HepG2 (cell line): ENCODE measurements at regions not wholly inside any gene's neighbourhood (a gene's known extent, or its start where the extent isn't known, plus 50 kb on each side); places are given as distances from the start of the nearest gene placed in this dataset.

Source experiments
- ATAC-seq: fragments of 200-7000 bp; cut with Tn5 transposase; 3 replicates; pipeline ENCODE4 v1.9.1; 2020; ENCODE audit warnings: mild to moderate bottlenecking, moderate library complexity
- BruUV-seq: library from RNA; stranded (reverse); fragments of 400-500 nt; replicated peaks from 2 replicates; lab custom pipeline; 2021; lab: Mats Ljungman, UMichigan
- CTCF ChIA-PET: fragments of 300-600 bp; formaldehyde crosslinking; extraction: SDS; loops from one replicate; lab custom pipeline; 2021; ENCODE audit warnings: low total read pairs, inconsistent platforms, low intra/inter-chr PET ratio; lab: Yijun Ruan, JAX
- POLR2A ChIA-PET: fragments of 350-600 bp; sonication (Branson Sonifier 250); formaldehyde crosslinking; loops from one replicate; lab custom pipeline; 2020; ENCODE audit warnings: antibody characterized with exemption, inconsistent platforms; lab: Yijun Ruan, JAX
- DNase-seq: peaks from one replicate; pipeline ENCODE4 v3.0.0-alpha.2; 2015; ENCODE audit warnings: low spot score
- FAIRE-seq: peaks from 3 replicates; lab custom pipeline; 2011; peaks lifted over from hg19 to GRCh38; lab: Jason Lieb, UNC
- H2AFZ ChIP-seq: one replicate; pipeline ENCODE4 v1.6.1; 2011; ENCODE audit warnings: low read length, inconsistent platforms
- H3K27ac ChIP-seq: fragments of 300-600 bp; 3 replicates; pipeline ENCODE4 v1.8.0; 2011; ENCODE audit warnings: mixed run types, mild to moderate bottlenecking, mixed read lengths, low read length, inconsistent platforms; ENCODE audit not compliant: insufficient read depth; ENCODE audit errors: extremely low read length
- H3K27me3 ChIP-seq, 2 experiments: fragments of 200-600 bp in 1 of 2; 2 replicates in 1 of 2; 3 replicates in 1 of 2; pipeline versions ENCODE4 v1.6.0 to v1.8.0; 2011; ENCODE audit warnings: low read length in 2 of 2, mild to moderate bottlenecking in 2 of 2, moderate library complexity in 2 of 2, inconsistent platforms in 1 of 2; ENCODE audit not compliant: insufficient read depth in 2 of 2, control insufficient read depth in 1 of 2
- H3K36me3 ChIP-seq, 2 experiments: fragments of 200-600 bp in 1 of 2; replicated peaks in 1 of 2; 2 replicates in 1 of 2; 3 replicates in 1 of 2; pipeline versions ENCODE4 v1.5.1 to v1.8.0; 2011; ENCODE audit warnings: low read length in 2 of 2, inconsistent platforms in 1 of 2; ENCODE audit not compliant: insufficient read depth in 2 of 2, control insufficient read depth in 1 of 2
- H3K4me1 ChIP-seq: 2 replicates; pipeline ENCODE4 v1.5.1; 2012; ENCODE audit warnings: low read length, inconsistent platforms; ENCODE audit not compliant: insufficient read depth
- H3K4me2 ChIP-seq: 2 replicates; pipeline ENCODE4 v1.6.0; 2011; ENCODE audit warnings: low read depth, low read length, inconsistent platforms
- H3K4me3 ChIP-seq, 3 experiments: fragments of 200-600 bp in 1 of 3; sonication (generic), shearing (Covaris generic) in 1 of 3; replicated peaks in 1 of 3; 2 replicates each; pipeline ENCODE4 v1.5.1; 2011 to 2016; ENCODE audit warnings: low read length in 3 of 3, inconsistent platforms in 2 of 3, low read depth in 2 of 3, mild to moderate bottlenecking in 2 of 3, control low read depth in 1 of 3, mixed read lengths in 1 of 3; ENCODE audit not compliant: insufficient read depth in 1 of 3
- H3K79me2 ChIP-seq: one replicate; pipeline ENCODE4 v1.6.1; 2011; ENCODE audit warnings: low read length, inconsistent platforms; ENCODE audit not compliant: insufficient read depth
- H3K9ac ChIP-seq: 2 replicates; pipeline ENCODE4 v1.6.0; 2011; ENCODE audit warnings: mild to moderate bottlenecking, low read depth, low read length, inconsistent platforms; ENCODE audit not compliant: insufficient read depth
- H3K9me3 ChIP-seq: 2 replicates; pipeline ENCODE4 v1.5.1; 2012; ENCODE audit warnings: mild to moderate bottlenecking, low read length
- H4K20me1 ChIP-seq: 2 replicates; pipeline ENCODE4 v1.6.0; 2011; ENCODE audit warnings: inconsistent platforms, mild to moderate bottlenecking, low read length, moderate library complexity; ENCODE audit not compliant: insufficient read depth
- AHR ChIP-seq: IDR thresholded peaks from 2 replicates; pipeline ENCODE4 v1.6.1; 2018; ENCODE audit warnings: missing genetic modification reagents, missing compliant biosample characterization
- EHMT2 ChIP-seq: fragments of 200-600 bp; sonication (generic); IDR thresholded peaks from 2 replicates; pipeline ENCODE4 v1.7.0; 2017; ENCODE audit warnings: antibody characterized with exemption, low read depth, low read length, borderline replicate concordance
- HOXA5 ChIP-seq: sonication (generic); formaldehyde crosslinking; IDR thresholded peaks from 2 replicates; pipeline ENCODE4 v1.4.0; 2020; ENCODE audit warnings: missing genetic modification reagents
- HOXA9 ChIP-seq: sonication (generic); formaldehyde crosslinking; IDR thresholded peaks from 2 replicates; pipeline ENCODE4 v1.8.1; 2022; ENCODE audit warnings: missing genetic modification reagents, mild to moderate bottlenecking, moderate library complexity, borderline replicate concordance
- MIXL1 ChIP-seq: IDR thresholded peaks from 2 replicates; pipeline ENCODE4 v1.6.1; 2016
- NR0B2 ChIP-seq: sonication (generic); formaldehyde crosslinking; IDR thresholded peaks from 2 replicates; pipeline ENCODE4 v1.4.0; 2020; ENCODE audit warnings: mild to moderate bottlenecking, missing genetic modification reagents
- ZNF207 ChIP-seq: fragments of 450-650 bp; IDR thresholded peaks from 2 replicates; pipeline ENCODE4 v1.6.1; 2016; ENCODE audit warnings: antibody characterized with exemption, borderline replicate concordance
- ZNF776 ChIP-seq: sonication (generic); formaldehyde crosslinking; IDR thresholded peaks from 2 replicates; pipeline ENCODE4 v1.4.0; 2020; ENCODE audit warnings: mild to moderate bottlenecking, missing genetic modification reagents
- WGBS: methylation state at CpG from one replicate; pipeline ENCODE4 v1.1.6; 2017; ENCODE audit warnings: low lambda C conversion rate; 5-methylcytosine and 5-hydroxymethylcytosine counted together
- in situ Hi-C: cut with HindIII; loops from 2 replicates; pipeline ENCODE4 v1.10.0; 2017; ENCODE audit warnings: low pct_unique_long_range_greater_than_20kb; ENCODE audit not compliant: extremely low pct_ligation_motif_present
- intact Hi-C: fragments of 100-400 bp; cut with micrococcal nuclease; formaldehyde crosslinking; loops from one replicate; pipeline ENCODE4 v1.10.0; 2022; ENCODE audit not compliant: unreplicated experiment
- TF ChIP-seq, protein P1 (sequence below): sonication (generic); formaldehyde crosslinking; IDR thresholded peaks from 2 replicates; pipeline ENCODE4 v1.4.0; 2020; ENCODE audit warnings: missing genetic modification reagents, borderline replicate concordance

GRCh38 chr7:35422715-35423114 lies 168.8 kb upstream of the TBX20 start:
- BruUV-seq, result no TSS peak
- no peaks in the 10 kb centered on the region for H3K9me3 ChIP-seq
- no peak overlapping the region for H3K27ac ChIP-seq
- no peaks in the 10 kb centered on the region for H3K79me2 ChIP-seq
- no peak for DNase-seq
- no peaks in the 10 kb centered on the region for H3K36me3 ChIP-seq
- no peaks in the 10 kb centered on the region; the same call in 1 of the 2 replicates for H4K20me1 ChIP-seq
- in situ Hi-C loops, result no loop called here
- peaks cover 0 to 6% of the 10 kb centered on the region in 2 experiments; a peak in 1 of 5 replicates for H3K27me3 ChIP-seq
- ChIA-PET CTCF (no interaction called here), POLR2A (no interaction called here)
- H2AFZ ChIP-seq, result no peak overlapping the region
- TF ChIP-seq ZNF207, result no peak
- TF ChIP-seq HOXA9 (CRISPR knock-in tag), result no peak
- TF ChIP-seq NR0B2 (CRISPR knock-in tag), result no peak
- TF ChIP-seq, protein P1, sequence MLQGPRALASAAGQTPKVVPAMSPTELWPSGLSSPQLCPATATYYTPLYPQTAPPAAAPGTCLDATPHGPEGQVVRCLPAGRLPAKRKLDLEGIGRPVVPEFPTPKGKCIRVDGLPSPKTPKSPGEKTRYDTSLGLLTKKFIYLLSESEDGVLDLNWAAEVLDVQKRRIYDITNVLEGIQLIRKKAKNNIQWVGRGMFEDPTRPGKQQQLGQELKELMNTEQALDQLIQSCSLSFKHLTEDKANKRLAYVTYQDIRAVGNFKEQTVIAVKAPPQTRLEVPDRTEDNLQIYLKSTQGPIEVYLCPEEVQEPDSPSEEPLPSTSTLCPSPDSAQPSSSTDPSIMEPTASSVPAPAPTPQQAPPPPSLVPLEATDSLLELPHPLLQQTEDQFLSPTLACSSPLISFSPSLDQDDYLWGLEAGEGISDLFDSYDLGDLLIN (CRISPR knock-in tag), result no peak
- TF ChIP-seq MIXL1, result no peak
- no peak for TF ChIP-seq AHR
- TF ChIP-seq HOXA5 (CRISPR knock-in tag), result no peak
- TF ChIP-seq ZNF776 (CRISPR knock-in tag), result no peak
- TF ChIP-seq EHMT2, result no peak
- WGBS, result 94% methylated on average over 2 of the region's 2 CpGs
- no peaks in the 10 kb centered on the region for H3K4me1 ChIP-seq
- FAIRE-seq, result no peak
- no peak overlapping the region for H3K9ac ChIP-seq
- intact Hi-C loops, result loop anchor here (10.0 kb wide), 1 partner anchor 482 kb away; no protein-coding TSS in a partner anchor
- H3K4me2 ChIP-seq, result no peak overlapping the region
- H3K4me3 ChIP-seq, result no peak overlapping the region
- no peak for ATAC-seq
